GM12875 (cell line): ENCODE measurements at regions not wholly inside any gene's neighbourhood (a gene's known extent, or its start where the extent isn't known, plus 50 kb on each side); places are given as distances from the start of the nearest gene placed in this dataset.

Experiments
- H3K4me3 ChIP-seq: one replicate; pipeline ENCODE4 v1.5.1; 2011; ENCODE audit warnings: low read depth, low read length, control low read depth
- TF ChIP-seq, protein P1 (sequence below): IDR thresholded peaks from 2 replicates; pipeline ENCODE4 v1.5.1; 2011; ENCODE audit warnings: low read depth, mild to moderate bottlenecking, control low read depth, inconsistent platforms, low read length, moderate library complexity, borderline replicate concordance; ENCODE audit not compliant: insufficient read depth

- H3K4me3 ChIP-seq: no peak overlapping the region
Measured at GRCh38 chr1:234704106-234704887, 94.3 kb upstream of the IRF2BP2 start.

DNA sequence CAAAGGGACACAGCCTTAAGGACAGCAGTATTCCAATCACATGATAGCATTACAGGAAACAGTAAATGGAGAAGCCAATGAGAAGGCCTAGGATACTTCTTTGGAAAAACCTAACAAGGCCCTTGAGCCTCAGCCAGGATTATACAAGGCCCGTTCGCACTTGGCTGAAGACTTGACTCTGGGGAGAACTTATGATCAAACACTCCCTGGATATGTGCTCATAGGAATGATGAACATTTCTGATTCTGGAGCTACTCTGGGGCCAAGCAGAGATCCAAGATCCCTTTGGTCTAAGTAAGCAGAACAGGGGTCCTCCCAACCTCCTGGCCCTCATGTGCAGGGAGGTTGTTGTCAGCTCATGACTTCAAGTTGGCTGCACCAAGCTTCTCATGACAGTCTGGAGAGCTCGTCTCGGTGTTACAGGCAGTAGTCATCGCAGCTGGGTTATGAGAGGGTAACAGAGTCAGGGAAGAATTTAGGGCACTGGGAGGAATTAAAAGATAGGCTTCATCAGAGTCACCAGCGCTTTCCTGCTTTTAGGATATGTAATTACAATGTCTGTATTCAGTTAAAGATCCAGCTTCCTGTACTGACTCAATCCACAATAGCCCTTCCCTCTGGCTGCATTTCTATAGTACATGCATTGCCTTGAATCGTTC is 92.5 kb upstream of the IRF2BP2 start:
- no peak overlapping the region for H3K4me3 ChIP-seq
- TF ChIP-seq, protein P1, sequence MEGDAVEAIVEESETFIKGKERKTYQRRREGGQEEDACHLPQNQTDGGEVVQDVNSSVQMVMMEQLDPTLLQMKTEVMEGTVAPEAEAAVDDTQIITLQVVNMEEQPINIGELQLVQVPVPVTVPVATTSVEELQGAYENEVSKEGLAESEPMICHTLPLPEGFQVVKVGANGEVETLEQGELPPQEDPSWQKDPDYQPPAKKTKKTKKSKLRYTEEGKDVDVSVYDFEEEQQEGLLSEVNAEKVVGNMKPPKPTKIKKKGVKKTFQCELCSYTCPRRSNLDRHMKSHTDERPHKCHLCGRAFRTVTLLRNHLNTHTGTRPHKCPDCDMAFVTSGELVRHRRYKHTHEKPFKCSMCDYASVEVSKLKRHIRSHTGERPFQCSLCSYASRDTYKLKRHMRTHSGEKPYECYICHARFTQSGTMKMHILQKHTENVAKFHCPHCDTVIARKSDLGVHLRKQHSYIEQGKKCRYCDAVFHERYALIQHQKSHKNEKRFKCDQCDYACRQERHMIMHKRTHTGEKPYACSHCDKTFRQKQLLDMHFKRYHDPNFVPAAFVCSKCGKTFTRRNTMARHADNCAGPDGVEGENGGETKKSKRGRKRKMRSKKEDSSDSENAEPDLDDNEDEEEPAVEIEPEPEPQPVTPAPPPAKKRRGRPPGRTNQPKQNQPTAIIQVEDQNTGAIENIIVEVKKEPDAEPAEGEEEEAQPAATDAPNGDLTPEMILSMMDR: no peak

More at GRCh38 chr1:234704106-234704887, 94.3 kb upstream of the IRF2BP2 start:
- TF ChIP-seq, protein P1: no peak

- H3K4me3 ChIP-seq: no peak overlapping the region
- TF ChIP-seq, protein P1: no peak
Measured at GRCh38 chr1:234701737-234702341, 91.9 kb upstream of the IRF2BP2 start.

GRCh38 chr1:234699795-234700665 is 90.1 kb upstream of the IRF2BP2 start:
- TF ChIP-seq, protein P1: no peak
- no peak overlapping the region for H3K4me3 ChIP-seq

GRCh38 chr1:234698686-234699085 is 88.7 kb upstream of the IRF2BP2 start:
- TF ChIP-seq, protein P1: no peak
- no peak overlapping the region for H3K4me3 ChIP-seq

- TF ChIP-seq, protein P1: no peak
- no peak overlapping the region for H3K4me3 ChIP-seq
Measured at GRCh38 chr1:234697741-234698140, 87.8 kb upstream of the IRF2BP2 start.
